ENCODE measurements at regions not wholly inside any gene's neighbourhood (a gene's known extent, or its start where the extent isn't known, plus 50 kb on each side); places are given as distances from the start of the nearest gene placed in this dataset.

- Histone ChIP-seq H3K4me3 (ENCODE audit: low read depth, low read length, poor library complexity, severe bottlenecking) (no peak overlapping the region), H3K79me2 (ENCODE audit: insufficient read depth, low read depth, low read length) (no peaks in the 10 kb centered on the region), H3K27ac (ENCODE audit: low read depth, low read length, poor library complexity, severe bottlenecking) (no peak overlapping the region), H3K9me3 (ENCODE audit: low read length) (no peaks in the 10 kb centered on the region), H3K4me1 (ENCODE audit: insufficient read depth, low read length, poor library complexity, severe bottlenecking) (peaks cover 8% of the 10 kb centered on the region), H3K36me3 (ENCODE audit: insufficient read depth, low read length) (no peaks in the 10 kb centered on the region), H3K9me2 (ENCODE audit: insufficient read depth, low read length) (no peaks in the 10 kb centered on the region), H4K20me1 (ENCODE audit: insufficient read depth, low read length) (no peaks in the 10 kb centered on the region), H2AFZ (ENCODE audit: low read length) (no peak overlapping the region), H3K4me2 (ENCODE audit: low read length) (no peak overlapping the region)
- DNase-seq (ENCODE audit: low spot score) = no peak
- no TSS peak for BruUV-seq (replicated peaks)
- TF ChIP-seq CTCF (conservative IDR thresholded peaks at IDR 0.05; ENCODE audit: low read length) (no peak), EZH2phosphoT487 (IDR thresholded peaks at IDR 0.05; ENCODE audit: borderline replicate concordance, low read depth, low read length) (no peak)
- ChIA-PET CTCF (ENCODE audit: unreplicated experiment) (no interaction called here), POLR2A (no interaction called here)
- intact Hi-C loops (cut with micrococcal nuclease; ENCODE audit: unreplicated experiment) = no loop called here
These were observed 66.8 kb upstream of the RPS6KA2 start for GRCh38 chr6:166693880-166694279.

GRCh38 chr6:166692723-166693302 is 65.8 kb upstream of the RPS6KA2 start:
- Histone ChIP-seq H3K9me3 (ENCODE audit: low read length) (no peaks in the 10 kb centered on the region), H3K4me1 (ENCODE audit: insufficient read depth, low read length, poor library complexity, severe bottlenecking) (peaks cover 8% of the 10 kb centered on the region), H3K4me3 (ENCODE audit: low read depth, low read length, poor library complexity, severe bottlenecking) (no peak overlapping the region), H3K27ac (ENCODE audit: low read depth, low read length, poor library complexity, severe bottlenecking) (no peak overlapping the region), H3K79me2 (ENCODE audit: insufficient read depth, low read depth, low read length) (no peaks in the 10 kb centered on the region), H3K9me2 (ENCODE audit: insufficient read depth, low read length) (no peaks in the 10 kb centered on the region), H3K4me2 (ENCODE audit: low read length) (no peak overlapping the region), H4K20me1 (ENCODE audit: insufficient read depth, low read length) (no peaks in the 10 kb centered on the region), H2AFZ (ENCODE audit: low read length) (no peak overlapping the region), H3K36me3 (ENCODE audit: insufficient read depth, low read length) (no peaks in the 10 kb centered on the region)
- CTCF ChIA-PET (ENCODE audit: unreplicated experiment) = no interaction called here
- intact Hi-C loops (cut with micrococcal nuclease; ENCODE audit: unreplicated experiment) = no loop called here
- no peak for DNase-seq (ENCODE audit: low spot score)
- TF ChIP-seq CTCF (conservative IDR thresholded peaks at IDR 0.05; ENCODE audit: low read length) (no peak), EZH2phosphoT487 (IDR thresholded peaks at IDR 0.05; ENCODE audit: borderline replicate concordance, low read depth, low read length) (no peak)
- BruUV-seq (replicated peaks) = no TSS peak
- POLR2A ChIA-PET = no interaction called here

GRCh38 chr6:166691746-166692145 is 64.7 kb upstream of the RPS6KA2 start:
- POLR2A ChIA-PET = interaction anchor here (0.6 kb wide), 1 partner anchor 106 kb away, joined by 3 read pairs; no protein-coding TSS in a partner anchor
- Histone ChIP-seq H2AFZ (ENCODE audit: low read length) (no peak overlapping the region), H3K4me3 (ENCODE audit: low read depth, low read length, poor library complexity, severe bottlenecking) (no peak overlapping the region), H3K79me2 (ENCODE audit: insufficient read depth, low read depth, low read length) (no peaks in the 10 kb centered on the region), H3K9me2 (ENCODE audit: insufficient read depth, low read length) (no peaks in the 10 kb centered on the region), H3K27ac (ENCODE audit: low read depth, low read length, poor library complexity, severe bottlenecking) (no peak overlapping the region), H3K9me3 (ENCODE audit: low read length) (no peaks in the 10 kb centered on the region), H3K4me2 (ENCODE audit: low read length) (no peak overlapping the region), H3K36me3 (ENCODE audit: insufficient read depth, low read length) (no peaks in the 10 kb centered on the region), H4K20me1 (ENCODE audit: insufficient read depth, low read length) (no peaks in the 10 kb centered on the region), H3K4me1 (ENCODE audit: insufficient read depth, low read length, poor library complexity, severe bottlenecking) (peaks cover 1% of the 10 kb centered on the region)
- CTCF ChIA-PET (ENCODE audit: unreplicated experiment) = no interaction called here
- no peak for DNase-seq (ENCODE audit: low spot score)
- no TSS peak for BruUV-seq (replicated peaks)
- TF ChIP-seq EZH2phosphoT487 (IDR thresholded peaks at IDR 0.05; ENCODE audit: borderline replicate concordance, low read depth, low read length) (no peak), CTCF (conservative IDR thresholded peaks at IDR 0.05; ENCODE audit: low read length) (no peak)
- intact Hi-C loops (cut with micrococcal nuclease; ENCODE audit: unreplicated experiment) = no loop called here
